ENCODE measurements at regions not wholly inside any gene's neighbourhood (a gene's known extent, or its start where the extent isn't known, plus 50 kb on each side); places are given as distances from the start of the nearest gene placed in this dataset.

DNA sequence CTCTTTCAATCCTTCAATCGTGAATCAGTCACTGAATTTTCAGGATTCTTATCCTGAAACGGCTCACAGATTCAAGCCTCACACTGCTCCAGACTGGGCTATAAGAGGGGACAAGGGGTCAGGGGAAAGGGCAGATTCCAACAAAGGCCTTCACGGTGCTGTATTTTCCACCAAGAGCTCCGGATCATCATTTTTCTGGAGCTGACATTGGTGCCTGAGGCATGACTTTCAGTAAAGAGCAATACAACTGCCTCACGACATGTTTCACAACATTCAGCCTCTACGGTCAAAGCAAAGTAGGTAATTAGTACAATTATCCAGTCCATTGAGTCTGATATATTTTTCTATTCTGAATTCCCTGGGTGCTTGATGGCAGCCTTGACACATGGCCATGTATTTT, 185.0 kb upstream of the PRICKLE2 start:
- intact Hi-C loops (cut with DNase I): no loop called here
- Histone ChIP-seq H3K27ac (no peak overlapping the region), H3K4me1 (no peaks in the 10 kb centered on the region), H3K36me3 (no peaks in the 10 kb centered on the region), H3K27me3 (no peaks in the 10 kb centered on the region), H3K9me3 (no peaks in the 10 kb centered on the region), H3K4me3 (no peak overlapping the region), H3K9ac (ENCODE audit: low read depth in 2 of 2, low read length in 2 of 2) (no peak overlapping the region)
- TF ChIP-seq, protein P1, sequence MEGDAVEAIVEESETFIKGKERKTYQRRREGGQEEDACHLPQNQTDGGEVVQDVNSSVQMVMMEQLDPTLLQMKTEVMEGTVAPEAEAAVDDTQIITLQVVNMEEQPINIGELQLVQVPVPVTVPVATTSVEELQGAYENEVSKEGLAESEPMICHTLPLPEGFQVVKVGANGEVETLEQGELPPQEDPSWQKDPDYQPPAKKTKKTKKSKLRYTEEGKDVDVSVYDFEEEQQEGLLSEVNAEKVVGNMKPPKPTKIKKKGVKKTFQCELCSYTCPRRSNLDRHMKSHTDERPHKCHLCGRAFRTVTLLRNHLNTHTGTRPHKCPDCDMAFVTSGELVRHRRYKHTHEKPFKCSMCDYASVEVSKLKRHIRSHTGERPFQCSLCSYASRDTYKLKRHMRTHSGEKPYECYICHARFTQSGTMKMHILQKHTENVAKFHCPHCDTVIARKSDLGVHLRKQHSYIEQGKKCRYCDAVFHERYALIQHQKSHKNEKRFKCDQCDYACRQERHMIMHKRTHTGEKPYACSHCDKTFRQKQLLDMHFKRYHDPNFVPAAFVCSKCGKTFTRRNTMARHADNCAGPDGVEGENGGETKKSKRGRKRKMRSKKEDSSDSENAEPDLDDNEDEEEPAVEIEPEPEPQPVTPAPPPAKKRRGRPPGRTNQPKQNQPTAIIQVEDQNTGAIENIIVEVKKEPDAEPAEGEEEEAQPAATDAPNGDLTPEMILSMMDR (IDR thresholded peaks at IDR 0.05): no peak
- DNase-seq: no peak

DNA sequence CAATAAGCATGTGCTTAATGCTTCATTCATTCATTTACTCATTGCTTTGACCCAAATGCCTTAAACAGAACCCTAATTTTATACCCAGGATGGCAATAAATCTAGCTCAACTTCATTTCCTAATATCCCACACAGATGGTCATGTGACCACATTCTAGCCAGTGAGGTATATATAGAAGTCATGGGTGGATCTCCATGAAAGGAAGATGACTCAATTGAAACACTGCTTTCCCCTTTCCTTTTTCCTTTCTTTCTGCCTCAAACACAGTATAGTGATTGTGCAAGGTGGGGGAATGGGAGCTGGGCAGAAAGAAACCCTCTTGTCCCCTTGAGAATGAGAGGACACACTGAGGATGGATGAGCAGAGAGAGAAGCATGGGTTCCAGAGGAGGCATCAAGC, 183.5 kb upstream of the PRICKLE2 start:
- TF ChIP-seq, protein P1 (IDR thresholded peaks at IDR 0.05): no peak
- no peak overlapping the region for H3K4me3 ChIP-seq
- no peaks in the 10 kb centered on the region for H3K36me3 ChIP-seq
- no peak overlapping the region for H3K27ac ChIP-seq
- intact Hi-C loops (cut with DNase I): no loop called here
- H3K9ac ChIP-seq (ENCODE audit: low read depth in 2 of 2, low read length in 2 of 2): no peak overlapping the region
- DNase-seq: no peak
- no peaks in the 10 kb centered on the region for H3K27me3 ChIP-seq
- no peaks in the 10 kb centered on the region for H3K9me3 ChIP-seq
- no peaks in the 10 kb centered on the region for H3K4me1 ChIP-seq

DNA sequence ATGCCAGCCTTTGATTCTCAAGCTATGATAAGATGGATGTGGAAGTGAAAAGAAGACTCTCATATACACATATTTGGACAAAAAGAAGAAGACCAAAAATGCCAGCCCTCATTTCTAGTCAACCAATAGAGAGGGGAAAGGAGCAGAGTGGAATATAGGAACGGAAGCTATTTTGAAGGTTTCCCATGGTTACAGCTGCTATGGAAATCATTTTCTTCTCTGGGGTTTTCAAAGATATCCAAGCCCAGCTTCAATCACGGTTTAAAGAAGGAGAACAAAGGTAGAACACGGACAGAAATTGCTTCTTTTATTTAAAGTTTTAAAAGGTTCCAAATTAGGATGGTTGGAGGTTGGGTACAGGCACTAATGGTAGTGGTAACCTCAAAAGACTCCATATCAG, 181.0 kb upstream of the PRICKLE2 start:
- Histone ChIP-seq H3K27me3 (no peaks in the 10 kb centered on the region), H3K4me1 (no peaks in the 10 kb centered on the region), H3K9me3 (no peaks in the 10 kb centered on the region), H3K27ac (no peak overlapping the region), H3K36me3 (no peaks in the 10 kb centered on the region), H3K9ac (ENCODE audit: low read depth in 2 of 2, low read length in 2 of 2) (no peak overlapping the region), H3K4me3 (no peak overlapping the region)
- DNase-seq: no peak
- TF ChIP-seq, protein P1 (IDR thresholded peaks at IDR 0.05): no peak
- intact Hi-C loops (cut with DNase I): no loop called here

DNA sequence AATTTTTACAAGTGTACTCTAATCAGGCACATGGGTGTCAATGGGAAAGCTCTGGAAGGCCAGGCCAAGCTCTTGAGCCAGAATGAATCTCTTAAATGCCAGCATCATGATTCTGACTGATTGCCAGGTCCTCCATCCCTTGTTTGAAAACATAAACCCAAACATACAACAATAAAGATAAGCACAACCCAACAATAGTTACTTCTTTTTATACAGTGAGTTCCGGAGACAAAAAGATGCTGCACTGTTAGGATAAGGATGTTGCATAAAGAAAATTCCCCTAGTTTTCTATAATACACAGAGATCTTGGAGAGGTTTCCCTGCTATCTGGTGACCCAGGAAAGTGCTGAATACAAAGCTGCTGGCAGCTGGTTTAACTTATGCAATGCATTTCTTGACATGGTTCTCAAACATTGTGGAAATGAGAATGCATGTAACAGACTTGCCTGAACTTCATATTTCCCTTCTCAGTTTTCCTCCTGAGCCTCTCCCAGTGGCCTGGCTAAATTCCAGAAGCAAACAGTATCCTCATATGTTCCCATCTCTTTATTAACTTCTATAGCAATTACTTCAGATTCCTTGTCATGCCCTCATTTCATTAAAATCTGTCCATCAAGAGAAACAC, 180.1 kb upstream of the PRICKLE2 start:
- DNase-seq: no peak
- Histone ChIP-seq H3K27me3 (no peaks in the 10 kb centered on the region), H3K4me1 (no peaks in the 10 kb centered on the region), H3K9me3 (no peaks in the 10 kb centered on the region), H3K36me3 (no peaks in the 10 kb centered on the region), H3K9ac (ENCODE audit: low read depth in 2 of 2, low read length in 2 of 2) (no peak overlapping the region), H3K4me3 (no peak overlapping the region), H3K27ac (no peak overlapping the region)
- TF ChIP-seq, protein P1 (IDR thresholded peaks at IDR 0.05): no peak
- intact Hi-C loops (cut with DNase I): no loop called here

DNA sequence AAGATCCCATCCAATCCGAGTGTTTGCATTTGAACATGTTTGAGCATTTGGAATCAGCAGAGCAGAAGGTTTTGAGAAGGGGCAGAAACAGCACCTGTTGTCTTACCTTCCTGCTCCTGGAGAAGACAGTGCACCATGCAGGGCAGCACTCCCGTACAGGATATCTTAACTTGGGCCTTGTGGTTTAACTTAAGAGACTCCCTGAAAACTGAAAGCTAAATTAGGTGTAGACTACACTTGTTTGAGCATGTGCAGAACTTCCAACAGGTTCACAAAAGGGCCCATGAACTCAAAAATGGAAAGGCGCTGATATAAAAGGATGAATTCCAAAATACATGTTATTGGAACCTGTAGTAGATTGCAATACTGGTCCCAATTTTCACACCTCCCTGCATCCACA, 175.4 kb upstream of the PRICKLE2 start:
- no peak for DNase-seq
- Histone ChIP-seq H3K36me3 (no peaks in the 10 kb centered on the region), H3K9ac (ENCODE audit: low read depth in 2 of 2, low read length in 2 of 2) (no peak overlapping the region), H3K4me3 (no peak overlapping the region), H3K4me1 (no peaks in the 10 kb centered on the region), H3K27ac (no peak overlapping the region), H3K27me3 (no peaks in the 10 kb centered on the region), H3K9me3 (no peaks in the 10 kb centered on the region)
- TF ChIP-seq, protein P1 (IDR thresholded peaks at IDR 0.05): no peak
- intact Hi-C loops (cut with DNase I): loop anchor here (2.0 kb wide), 1 partner anchor 370 kb away; no protein-coding TSS in a partner anchor

All from colonic mucosa (tissue), 4 donors.